Muscle of leg (tissue), 3 donors: ENCODE measurements at regions not wholly inside any gene's neighbourhood (a gene's known extent, or its start where the extent isn't known, plus 50 kb on each side); places are given as distances from the start of the nearest gene placed in this dataset.

Source experiments
- DNase-seq: peaks from one replicate; pipeline ENCODE4 v3.0.0; 2013
- H3K27ac ChIP-seq: one replicate; pipeline ENCODE4 v1.5.1; 2013; ENCODE audit warnings: mild to moderate bottlenecking, low read length, control low read depth
- H3K27me3 ChIP-seq: one replicate; pipeline ENCODE4 v1.6.1; 2013; ENCODE audit warnings: low read length; ENCODE audit not compliant: control insufficient read depth, insufficient read depth
- H3K36me3 ChIP-seq: one replicate; pipeline ENCODE4 v1.6.1; 2013; ENCODE audit warnings: low read length; ENCODE audit not compliant: control insufficient read depth, insufficient read depth
- H3K4me1 ChIP-seq: one replicate; pipeline ENCODE4 v1.6.1; 2013; ENCODE audit warnings: low read length; ENCODE audit not compliant: control insufficient read depth, insufficient read depth
- H3K4me3 ChIP-seq: one replicate; pipeline ENCODE4 v1.5.1; 2013; ENCODE audit warnings: low read length, control low read depth
- H3K9me3 ChIP-seq: replicated peaks from 2 replicates; pipeline ENCODE4 v1.6.1; 2013; ENCODE audit warnings: low read depth, low read length; ENCODE audit not compliant: control insufficient read depth
- WGBS: methylation state at CpG from one replicate; pipeline ENCODE4 v1.1.5; 2013; ENCODE audit warnings: missing lambda C conversion rate; ENCODE audit not compliant: insufficient coverage; 5-methylcytosine and 5-hydroxymethylcytosine counted together

DNA sequence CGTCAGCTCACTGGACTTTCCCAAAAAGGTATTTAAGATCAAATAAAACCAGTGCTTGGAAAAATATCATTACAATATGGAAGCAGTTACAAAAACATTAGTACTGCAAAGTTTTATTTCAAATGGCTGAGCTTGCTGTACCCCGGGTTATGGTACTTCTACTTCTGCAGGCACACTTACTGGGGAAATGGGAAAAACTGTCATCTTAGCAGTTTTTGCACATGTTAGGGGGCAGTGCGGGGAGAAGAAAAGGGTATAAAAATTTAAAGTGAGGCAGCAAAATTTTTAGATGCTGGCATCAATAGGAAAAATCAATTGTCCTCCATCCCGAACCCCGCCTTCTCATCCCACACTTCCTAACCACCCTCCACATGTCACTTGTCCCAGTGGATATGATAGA, 133.4 kb downstream of the ATG4C start:
- DNase-seq = peak; percentile 49
- no peaks in the 10 kb centered on the region for H3K9me3 ChIP-seq
- H3K27ac ChIP-seq = no peak overlapping the region
- H3K36me3 ChIP-seq = no peaks in the 10 kb centered on the region
- H3K4me1 ChIP-seq = no peaks in the 10 kb centered on the region
- WGBS = 29% methylated on average over 1 of the region's 5 CpGs
- H3K27me3 ChIP-seq = peaks cover 2% of the 10 kb centered on the region
- no peak overlapping the region for H3K4me3 ChIP-seq

DNA sequence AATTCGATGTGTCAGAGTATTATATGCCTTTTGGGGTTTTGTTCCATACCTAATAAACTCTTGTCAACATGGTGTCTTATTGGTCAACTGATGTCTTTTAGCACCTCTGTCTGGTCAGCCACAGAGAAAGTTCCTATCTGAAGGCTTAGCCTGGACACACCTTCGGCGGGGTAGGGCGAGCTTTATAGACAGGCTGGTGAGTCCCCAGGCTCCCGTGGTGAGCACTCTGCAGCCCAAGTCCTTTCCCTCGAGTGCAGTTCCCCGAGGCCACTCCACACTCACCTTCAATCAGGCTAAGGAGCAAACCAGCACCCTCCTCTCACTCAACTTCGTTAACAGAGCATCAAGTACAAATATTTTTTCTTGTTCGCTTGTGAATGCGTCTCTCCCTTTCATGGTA, 133.9 kb downstream of the ATG4C start:
- peaks cover 2% of the 10 kb centered on the region for H3K27me3 ChIP-seq
- DNase-seq = no peak
- H3K4me1 ChIP-seq = no peaks in the 10 kb centered on the region
- no peaks in the 10 kb centered on the region for H3K36me3 ChIP-seq
- 52% methylated on average over 6 of the region's 10 CpGs for WGBS
- no peaks in the 10 kb centered on the region for H3K9me3 ChIP-seq
- no peak overlapping the region for H3K4me3 ChIP-seq
- no peak overlapping the region for H3K27ac ChIP-seq

DNA sequence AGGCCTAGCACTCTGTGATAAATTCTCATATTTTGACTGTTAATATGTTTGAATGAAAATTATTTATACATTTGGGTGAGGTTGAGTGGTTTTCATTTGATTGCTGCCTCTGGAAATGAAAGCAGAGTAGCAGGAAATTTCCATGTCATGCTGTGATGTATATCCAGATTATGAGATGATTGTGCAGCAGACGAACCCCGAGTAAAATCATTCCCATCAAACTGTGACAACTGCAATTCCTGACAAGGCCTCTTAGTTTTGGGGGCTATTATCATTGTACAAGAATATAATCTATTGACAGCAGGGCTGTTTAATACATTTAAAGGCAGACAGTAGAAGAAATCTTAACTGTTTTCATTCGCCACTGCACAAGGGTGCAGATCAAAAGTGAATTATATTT, 134.8 kb downstream of the ATG4C start:
- peaks cover 2% of the 10 kb centered on the region for H3K27me3 ChIP-seq
- no peaks in the 10 kb centered on the region for H3K4me1 ChIP-seq
- DNase-seq = no peak
- no CpG with 5 or more reads among the region's 3 CpGs for WGBS
- no peaks in the 10 kb centered on the region for H3K9me3 ChIP-seq
- no peak overlapping the region for H3K4me3 ChIP-seq
- no peaks in the 10 kb centered on the region for H3K36me3 ChIP-seq
- H3K27ac ChIP-seq = no peak overlapping the region

DNA sequence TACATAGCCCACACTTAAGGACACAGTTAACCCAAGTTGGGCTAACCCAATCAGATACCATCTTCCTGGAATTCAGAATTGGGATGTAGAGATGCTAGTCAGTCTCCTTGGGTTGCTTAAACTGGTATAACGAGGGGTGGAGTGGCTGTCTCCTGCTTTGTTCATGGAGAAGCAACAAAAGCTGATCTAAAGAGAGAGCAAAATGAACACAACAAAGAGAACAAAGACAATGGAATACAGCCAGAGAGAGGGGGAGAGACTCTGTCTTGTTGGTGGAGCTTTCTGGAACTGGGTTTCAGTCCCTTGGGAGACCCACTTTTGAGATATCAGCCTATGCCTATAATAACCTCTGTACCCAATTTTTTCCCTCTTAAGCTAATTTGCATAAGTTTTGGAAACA, 138.1 kb downstream of the ATG4C start:
- no peak overlapping the region for H3K4me3 ChIP-seq
- no peaks in the 10 kb centered on the region for H3K9me3 ChIP-seq
- DNase-seq = no peak
- H3K4me1 ChIP-seq = no peaks in the 10 kb centered on the region
- peaks cover 2% of the 10 kb centered on the region for H3K27me3 ChIP-seq
- no CpG with 5 or more reads among the region's 1 CpG for WGBS
- H3K27ac ChIP-seq = no peak overlapping the region
- no peaks in the 10 kb centered on the region for H3K36me3 ChIP-seq

DNA sequence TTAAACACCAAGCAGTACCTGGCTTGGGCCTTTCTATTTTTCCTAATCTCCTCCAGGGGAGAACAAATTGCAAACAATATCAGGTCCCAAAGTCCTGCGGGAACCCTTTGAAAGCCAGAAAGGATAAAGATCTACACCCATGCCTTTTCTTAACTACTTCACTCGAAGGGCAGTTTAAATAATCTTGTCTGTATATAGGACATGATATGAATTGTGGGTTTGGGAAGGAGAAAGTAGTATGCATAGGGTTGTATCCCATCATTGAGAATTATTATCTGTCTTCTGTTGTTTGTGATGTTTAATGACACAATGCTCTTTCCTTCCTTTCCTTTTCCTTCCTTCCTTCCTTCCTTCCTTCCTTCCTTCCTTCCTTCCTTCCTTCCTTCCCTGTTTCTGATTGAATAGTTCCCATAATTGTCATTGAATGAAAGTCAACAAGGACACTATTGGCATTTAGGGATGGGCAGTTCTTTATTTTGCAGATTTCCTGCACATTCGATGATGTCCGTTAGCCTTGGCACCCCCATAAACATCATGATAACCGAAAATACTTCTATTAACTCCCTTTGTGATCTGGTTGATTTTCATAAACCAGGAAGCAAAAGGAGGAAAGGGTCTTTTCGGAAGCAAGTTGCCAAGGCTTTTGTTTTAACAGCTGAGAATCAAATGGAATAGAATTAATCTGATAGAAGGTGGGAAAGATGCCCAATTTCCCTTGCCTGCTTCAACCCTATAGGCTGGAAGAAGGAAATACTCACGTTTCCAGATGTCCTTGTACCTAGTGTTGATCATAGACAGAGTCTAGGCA, 141.3 kb downstream of the ATG4C start:
- Histone ChIP-seq H3K4me1 (no peaks in the 10 kb centered on the region), H3K27me3 (no peaks in the 10 kb centered on the region), H3K36me3 (no peaks in the 10 kb centered on the region), H3K27ac (no peak overlapping the region), H3K4me3 (no peak overlapping the region), H3K9me3 (no peaks in the 10 kb centered on the region)
- WGBS = no CpG with 5 or more reads among the region's 7 CpGs
- no peak for DNase-seq

DNA sequence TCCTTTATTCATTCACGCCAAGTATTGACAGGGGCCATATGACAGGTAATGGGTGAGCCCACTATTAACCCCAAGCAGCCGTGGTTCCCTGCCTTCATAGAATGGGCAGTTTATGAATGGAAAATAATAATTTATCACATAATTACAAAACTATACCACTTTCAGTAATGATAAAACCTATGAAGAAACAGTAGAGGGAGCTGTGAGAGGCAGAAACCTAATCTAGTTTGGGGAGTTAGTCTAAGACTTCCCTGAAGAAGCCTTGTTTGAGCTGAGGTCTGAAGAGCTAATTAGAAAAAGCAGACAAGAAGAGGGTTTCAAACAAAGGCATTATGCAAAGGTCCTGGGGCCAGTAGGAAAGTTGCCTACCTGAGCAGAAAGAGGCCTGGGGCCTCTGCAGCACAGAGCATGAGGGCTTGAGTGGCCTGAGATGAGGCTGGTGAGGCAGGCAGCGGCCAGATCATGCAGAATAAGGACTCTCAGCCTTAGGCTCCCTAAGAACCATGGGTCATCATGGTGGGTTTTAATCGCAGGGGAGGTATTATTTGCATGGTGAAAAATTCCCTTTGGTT, 142.8 kb downstream of the ATG4C start:
- Histone ChIP-seq H3K27me3 (no peaks in the 10 kb centered on the region), H3K27ac (no peak overlapping the region), H3K9me3 (no peaks in the 10 kb centered on the region), H3K4me1 (no peaks in the 10 kb centered on the region), H3K36me3 (no peaks in the 10 kb centered on the region), H3K4me3 (no peak overlapping the region)
- WGBS = 43% methylated on average over 1 of the region's 4 CpGs
- no peak for DNase-seq

DNA sequence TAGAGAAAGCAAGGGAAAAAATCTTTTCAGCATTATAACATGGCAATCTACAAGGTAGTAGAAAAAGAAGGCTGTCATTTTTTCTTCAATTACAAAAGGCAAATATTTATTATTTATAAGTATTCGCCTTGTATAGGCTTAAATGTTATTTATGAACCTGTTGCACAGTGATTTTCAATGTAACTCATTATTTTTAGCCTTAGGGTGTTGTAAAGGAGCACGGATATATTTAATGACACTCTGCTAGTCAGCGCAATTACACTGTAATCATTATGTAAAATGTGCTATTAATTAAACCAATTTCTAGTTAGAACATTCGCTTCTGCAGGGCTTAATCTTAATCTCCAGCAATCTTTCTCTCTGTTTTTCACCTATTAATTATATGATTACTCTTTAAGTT, 145.0 kb downstream of the ATG4C start:
- H3K27me3 ChIP-seq = no peaks in the 10 kb centered on the region
- no peaks in the 10 kb centered on the region for H3K9me3 ChIP-seq
- H3K27ac ChIP-seq = no peak overlapping the region
- H3K36me3 ChIP-seq = no peaks in the 10 kb centered on the region
- H3K4me3 ChIP-seq = no peak overlapping the region
- H3K4me1 ChIP-seq = no peaks in the 10 kb centered on the region
- no peak for DNase-seq
- no CpG with 5 or more reads among the region's 4 CpGs for WGBS

DNA sequence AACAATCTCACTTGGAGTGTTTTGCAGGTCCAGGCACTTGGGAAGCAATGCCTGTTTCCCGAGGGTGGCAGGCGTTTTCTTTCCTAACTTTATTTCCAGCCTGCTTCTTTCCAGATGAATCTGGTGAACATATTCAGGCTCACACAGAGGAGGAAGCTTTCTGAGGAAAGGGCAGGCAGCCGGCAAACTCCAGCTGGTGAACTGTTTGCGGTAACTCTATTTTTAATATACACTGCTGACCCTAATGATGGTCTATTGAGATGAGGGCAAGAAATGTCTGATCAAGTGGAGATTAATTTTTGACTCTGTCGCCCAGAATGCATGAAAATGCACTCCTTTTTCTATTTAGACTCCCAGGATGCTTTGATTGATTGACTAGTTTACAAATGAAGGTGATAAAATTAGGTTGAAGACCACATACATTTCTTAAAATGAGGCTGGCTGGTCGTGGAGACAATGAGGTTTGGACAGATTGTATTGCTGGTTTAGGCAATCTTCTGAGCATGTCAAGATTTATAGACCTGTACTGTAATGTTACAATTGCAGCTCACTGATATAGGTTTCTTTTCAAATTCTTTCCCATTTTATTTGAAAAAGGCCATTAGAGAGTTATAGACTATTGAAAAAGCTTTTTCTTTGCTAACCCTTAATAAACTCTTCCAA, 153.8 kb downstream of the ATG4C start:
- no peaks in the 10 kb centered on the region for H3K27me3 ChIP-seq
- H3K36me3 ChIP-seq = no peaks in the 10 kb centered on the region
- H3K27ac ChIP-seq = no peak overlapping the region
- no peak overlapping the region for H3K4me3 ChIP-seq
- 69% methylated on average over 2 of the region's 6 CpGs for WGBS
- no peaks in the 10 kb centered on the region for H3K9me3 ChIP-seq
- no peaks in the 10 kb centered on the region for H3K4me1 ChIP-seq
- DNase-seq = peak; percentile 8

DNA sequence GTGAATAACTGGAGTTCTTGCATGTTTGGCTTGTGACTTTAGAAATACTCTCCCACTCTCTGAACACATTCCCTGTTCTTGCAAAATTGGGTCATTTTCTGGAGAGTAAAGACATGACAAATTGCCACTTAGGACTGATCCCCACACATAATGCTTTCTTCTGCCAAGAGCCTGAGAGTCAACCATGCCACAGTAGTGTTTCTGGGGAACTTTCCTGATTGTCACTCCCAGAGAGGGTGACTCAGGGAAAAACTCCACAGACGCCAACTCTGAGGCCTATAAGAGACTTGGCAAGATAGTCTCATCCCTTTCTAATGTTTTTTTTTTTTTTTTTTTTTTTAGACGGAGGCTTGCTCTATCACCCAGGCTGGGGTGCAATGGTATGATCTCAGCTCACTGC, 157.8 kb downstream of the ATG4C start:
- no peaks in the 10 kb centered on the region for H3K27me3 ChIP-seq
- DNase-seq = peak; percentile 9
- H3K27ac ChIP-seq = no peak overlapping the region
- H3K9me3 ChIP-seq = no peaks in the 10 kb centered on the region
- WGBS = no CpG with 5 or more reads among the region's 2 CpGs
- H3K4me3 ChIP-seq = no peak overlapping the region
- no peaks in the 10 kb centered on the region for H3K4me1 ChIP-seq
- no peaks in the 10 kb centered on the region for H3K36me3 ChIP-seq

DNA sequence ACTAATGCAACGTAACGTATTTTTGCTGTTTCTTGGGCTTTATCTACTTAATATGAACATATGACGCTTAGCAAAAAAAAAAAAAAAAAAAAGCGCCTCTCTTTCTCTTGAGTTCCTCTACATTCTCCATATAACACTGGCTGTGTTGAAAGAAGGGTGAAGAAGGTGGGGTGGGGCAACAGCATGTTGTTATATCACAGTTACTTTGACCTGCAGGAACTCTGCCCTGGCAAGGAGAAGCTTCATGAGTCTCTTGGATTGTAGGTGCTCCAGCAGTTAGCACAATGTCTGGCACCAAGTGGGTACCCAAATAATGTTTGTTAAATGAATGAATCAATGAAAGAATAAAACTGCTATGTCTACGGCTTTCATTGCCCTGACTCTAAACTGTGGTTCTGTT, 162.6 kb downstream of the ATG4C start:
- no peaks in the 10 kb centered on the region for H3K9me3 ChIP-seq
- no CpG with 5 or more reads among the region's 5 CpGs for WGBS
- H3K4me1 ChIP-seq = no peaks in the 10 kb centered on the region
- H3K27ac ChIP-seq = no peak overlapping the region
- no peaks in the 10 kb centered on the region for H3K27me3 ChIP-seq
- DNase-seq = no peak
- H3K36me3 ChIP-seq = no peaks in the 10 kb centered on the region
- H3K4me3 ChIP-seq = no peak overlapping the region
